ENCODE measurements at regions not wholly inside any gene's neighbourhood (a gene's known extent, or its start where the extent isn't known, plus 50 kb on each side); places are given as distances from the start of the nearest gene placed in this dataset.

DNA sequence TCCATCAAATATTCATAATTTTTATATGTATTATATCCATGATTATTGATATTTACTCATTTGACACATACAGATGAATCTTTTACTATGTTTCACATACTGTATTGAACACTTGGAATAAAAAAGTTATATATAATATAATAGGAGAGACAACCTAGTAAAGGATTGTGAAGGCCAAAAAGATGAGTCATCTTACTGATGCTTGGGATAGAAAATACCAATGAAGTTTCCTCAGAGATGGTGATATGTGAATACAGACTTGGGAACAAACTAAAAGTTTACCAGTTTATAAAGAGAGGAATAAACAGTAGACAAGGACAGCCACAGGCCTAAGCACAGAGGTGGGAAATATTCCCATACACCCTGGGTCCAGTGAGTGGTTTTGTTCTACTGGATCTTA lies 743.9 kb upstream of the FLRT2 start:
- Mint-ChIP-seq H3K9me3 (peaks cover 2 to 5% of the 10 kb centered on the region in 2 donors), H3K36me3 (ENCODE audit: insufficient read depth in 2 of 2) (no peaks in the 10 kb centered on the region), H3K27me3 (ENCODE audit: low read depth) (no peaks in the 10 kb centered on the region), H3K4me1 (ENCODE audit: low read depth) (no peaks in the 10 kb centered on the region), H3K27ac (no peak overlapping the region), H3K4me3 (no peak overlapping the region)
- DNase-seq, result no peak
- no peak for ATAC-seq (replicated peaks in 1 of 2)

DNA sequence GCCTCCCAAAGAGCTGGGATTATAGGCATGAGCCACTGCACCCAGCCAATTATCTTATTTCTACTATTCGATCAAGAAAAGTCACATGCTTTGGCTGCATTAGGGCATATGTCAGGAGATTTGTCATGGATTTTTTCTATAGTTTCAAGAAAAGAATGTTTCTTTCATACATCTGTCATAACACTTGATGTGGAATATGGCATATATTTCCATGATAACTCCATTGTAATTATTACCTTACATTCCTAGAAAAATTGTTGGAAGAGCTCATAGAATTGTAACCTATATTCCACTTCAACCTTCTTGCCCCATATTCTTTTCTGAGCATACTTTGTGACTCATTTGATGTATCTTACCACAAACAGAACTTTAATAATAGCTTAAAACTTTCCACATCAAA lies 740.9 kb upstream of the FLRT2 start:
- DNase-seq, result no peak
- ATAC-seq (replicated peaks in 1 of 2), result no peak

DNA sequence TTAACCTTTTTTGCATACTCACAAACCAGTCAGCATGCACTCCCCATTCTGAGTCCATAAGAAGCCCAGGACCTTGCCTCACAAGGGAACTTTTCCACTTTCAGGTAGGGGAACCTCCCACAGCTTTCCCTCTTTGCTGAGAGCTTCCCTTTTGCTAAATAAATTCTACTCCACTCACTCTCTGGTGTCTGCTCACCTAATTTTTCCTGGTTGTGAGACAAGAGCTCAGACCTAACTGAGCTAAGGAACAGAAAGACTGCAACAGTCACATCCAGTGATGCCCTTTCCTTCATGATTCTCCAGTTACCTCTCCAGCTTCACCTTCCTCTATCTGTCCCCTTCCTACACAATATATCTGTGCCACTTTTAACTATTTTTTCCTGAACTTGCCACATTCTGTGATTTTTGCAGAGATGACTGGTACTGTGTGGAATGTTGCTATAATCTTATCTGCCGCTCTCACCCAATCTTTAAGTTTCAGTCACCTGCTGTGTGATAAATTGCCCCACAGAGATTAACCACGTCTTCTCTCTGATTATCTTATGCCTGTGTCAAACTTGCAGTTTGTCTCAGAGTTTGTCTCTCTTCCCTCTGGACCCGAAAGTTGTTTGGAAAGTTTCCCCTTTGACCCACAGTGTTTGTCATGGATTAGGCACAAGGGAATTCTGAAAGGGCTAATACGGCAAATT lies 737.1 kb upstream of the FLRT2 start:
- no peak for DNase-seq
- no peak overlapping the region for H3K27ac Mint-ChIP-seq
- H3K4me3 Mint-ChIP-seq, result no peak overlapping the region
- peaks cover 7 to 9% of the 10 kb centered on the region in 2 donors for H3K9me3 Mint-ChIP-seq
- H3K4me1 Mint-ChIP-seq (ENCODE audit: low read depth), result no peaks in the 10 kb centered on the region
- no peaks in the 10 kb centered on the region for H3K27me3 Mint-ChIP-seq (ENCODE audit: low read depth)
- no peak for ATAC-seq (replicated peaks in 1 of 2)
- no peaks in the 10 kb centered on the region for H3K36me3 Mint-ChIP-seq (ENCODE audit: insufficient read depth in 2 of 2)

More for the DNA sequence above, 740.9 kb upstream of the FLRT2 start:
- Mint-ChIP-seq H3K36me3 (ENCODE audit: insufficient read depth in 2 of 2) (no peaks in the 10 kb centered on the region), H3K27me3 (ENCODE audit: low read depth) (no peaks in the 10 kb centered on the region), H3K4me3 (no peak overlapping the region), H3K27ac (no peak overlapping the region), H3K9me3 (peaks cover 4 to 7% of the 10 kb centered on the region in 2 donors), H3K4me1 (ENCODE audit: low read depth) (no peaks in the 10 kb centered on the region)

DNA sequence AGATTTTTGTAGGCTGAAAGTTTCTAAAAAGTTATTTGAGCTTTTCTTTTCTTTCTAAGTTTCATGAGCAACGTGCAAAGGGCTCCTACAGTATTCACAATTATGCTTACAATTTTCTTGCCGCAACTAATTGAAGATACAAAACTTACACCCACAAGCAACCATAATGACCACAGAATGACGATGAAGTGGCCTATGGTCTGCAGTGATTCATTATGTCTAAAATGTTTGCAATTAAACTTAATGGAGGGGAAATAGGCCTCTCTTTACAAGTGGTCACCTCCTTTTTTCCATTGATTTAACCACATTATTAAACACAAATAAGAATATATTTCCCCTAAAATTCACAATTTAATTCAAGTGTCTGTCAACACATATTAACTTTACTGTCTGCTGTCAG lies 732.6 kb upstream of the FLRT2 start:
- Mint-ChIP-seq H3K36me3 (ENCODE audit: insufficient read depth in 2 of 2) (no peaks in the 10 kb centered on the region), H3K27me3 (ENCODE audit: low read depth) (no peaks in the 10 kb centered on the region), H3K4me3 (no peak overlapping the region), H3K4me1 (ENCODE audit: low read depth) (no peaks in the 10 kb centered on the region), H3K9me3 (peaks cover 4 to 9% of the 10 kb centered on the region in 2 donors), H3K27ac (no peak overlapping the region)
- DNase-seq, result no peak
- ATAC-seq (replicated peaks in 1 of 2), result no peak

DNA sequence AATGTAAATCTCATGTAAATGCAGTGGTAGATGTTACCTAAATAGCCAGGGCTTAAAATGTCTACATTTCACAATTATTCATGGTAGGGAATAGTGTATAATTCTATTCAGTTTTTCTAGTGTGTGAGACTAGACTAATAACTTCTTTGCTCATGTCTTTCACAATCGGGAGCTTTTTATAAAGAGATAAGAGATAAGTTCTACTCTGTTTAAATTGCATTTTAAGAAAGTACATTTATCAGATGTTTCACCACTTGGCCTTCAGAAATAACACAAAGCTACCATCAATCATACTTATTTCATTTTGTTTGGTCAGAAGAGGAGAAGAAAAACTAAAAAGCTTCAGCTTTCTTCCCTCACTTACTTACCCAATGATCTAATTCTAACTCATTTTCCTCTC lies 725.5 kb upstream of the FLRT2 start:
- Mint-ChIP-seq H3K27ac (no peak overlapping the region), H3K9me3 (peaks cover 3 to 4% of the 10 kb centered on the region in 2 donors), H3K36me3 (ENCODE audit: insufficient read depth in 2 of 2) (peaks cover 0 to 2% of the 10 kb centered on the region in 2 donors), H3K27me3 (ENCODE audit: low read depth) (no peaks in the 10 kb centered on the region), H3K4me1 (ENCODE audit: low read depth) (no peaks in the 10 kb centered on the region), H3K4me3 (no peak overlapping the region)
- DNase-seq (no peak), ATAC-seq (replicated peaks in 1 of 2) (no peak)

DNA sequence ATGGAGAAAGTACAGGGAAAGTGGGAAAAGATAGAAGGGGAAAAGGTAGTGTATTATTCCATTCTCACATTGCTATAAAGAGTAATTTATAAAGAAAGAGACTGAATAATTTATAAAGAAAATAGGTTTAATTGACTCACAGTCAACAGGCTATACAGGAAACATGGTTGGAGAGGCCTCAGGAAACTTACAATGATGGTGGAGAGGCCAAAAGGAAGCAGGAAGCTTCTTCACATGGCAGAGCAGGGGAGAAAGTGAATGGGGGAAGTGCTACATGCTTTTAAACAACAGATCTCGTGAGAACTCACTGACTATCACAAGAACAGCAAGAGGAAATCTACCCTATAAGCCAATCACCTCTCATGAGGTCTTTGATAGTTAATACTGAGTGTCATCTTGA lies 725.0 kb upstream of the FLRT2 start:
- Mint-ChIP-seq H3K27me3 (ENCODE audit: low read depth) (no peaks in the 10 kb centered on the region), H3K27ac (no peak overlapping the region), H3K36me3 (ENCODE audit: insufficient read depth in 2 of 2) (peaks cover 0 to 2% of the 10 kb centered on the region in 2 donors), H3K9me3 (peaks cover 3 to 6% of the 10 kb centered on the region in 2 donors), H3K4me1 (ENCODE audit: low read depth) (no peaks in the 10 kb centered on the region), H3K4me3 (no peak overlapping the region)
- no peak for ATAC-seq (replicated peaks in 1 of 2)
- DNase-seq, result no peak

DNA sequence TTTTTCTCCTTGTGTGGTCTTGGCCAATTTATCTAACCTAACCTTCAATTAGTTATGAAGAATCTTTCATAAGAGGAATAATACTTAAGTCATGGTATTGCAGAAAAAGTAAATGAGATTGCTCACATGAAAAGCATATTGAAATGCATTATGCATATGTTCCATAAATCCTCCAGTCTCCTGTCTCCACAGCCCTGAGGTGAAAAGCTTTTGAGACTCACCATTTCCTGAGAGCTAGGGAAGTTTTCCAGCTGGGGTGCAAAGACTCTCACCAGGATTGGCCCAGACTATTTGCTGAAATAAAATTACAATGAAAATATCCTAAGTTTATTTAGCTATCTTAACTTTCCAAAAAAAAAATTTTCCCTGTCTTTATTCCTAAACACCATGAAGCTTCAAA lies 723.8 kb upstream of the FLRT2 start:
- Mint-ChIP-seq H3K9me3 (peaks cover 5 to 11% of the 10 kb centered on the region in 2 donors), H3K36me3 (ENCODE audit: insufficient read depth in 2 of 2) (peaks cover 0 to 2% of the 10 kb centered on the region in 2 donors), H3K4me3 (no peak overlapping the region), H3K4me1 (ENCODE audit: low read depth) (no peaks in the 10 kb centered on the region), H3K27ac (no peak overlapping the region), H3K27me3 (ENCODE audit: low read depth) (no peaks in the 10 kb centered on the region)
- DNase-seq, result no peak
- ATAC-seq (replicated peaks in 1 of 2), result no peak

DNA sequence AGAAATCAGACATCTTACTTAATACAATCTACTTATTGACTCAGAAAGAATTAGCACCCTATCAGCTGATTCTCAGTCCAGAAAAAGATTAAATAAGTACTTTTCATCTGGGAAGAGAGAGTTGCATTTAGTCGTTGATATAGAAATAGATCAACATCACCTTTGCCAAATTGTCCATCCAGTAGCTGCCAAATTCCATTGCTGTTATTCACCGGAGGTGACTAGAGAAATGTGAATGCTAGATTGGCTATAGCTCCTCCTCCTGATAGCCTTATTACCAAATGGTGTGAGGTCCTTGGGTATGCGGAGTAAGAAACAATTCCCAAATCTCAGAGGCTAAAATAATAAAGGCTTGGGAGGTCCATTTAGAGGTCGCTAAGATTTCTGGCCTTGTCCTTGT lies 723.3 kb upstream of the FLRT2 start:
- Mint-ChIP-seq H3K4me1 (ENCODE audit: low read depth) (no peaks in the 10 kb centered on the region), H3K36me3 (ENCODE audit: insufficient read depth in 2 of 2) (peaks cover 0 to 2% of the 10 kb centered on the region in 2 donors), H3K27ac (no peak overlapping the region), H3K4me3 (no peak overlapping the region), H3K27me3 (ENCODE audit: low read depth) (no peaks in the 10 kb centered on the region), H3K9me3 (peaks cover 5 to 11% of the 10 kb centered on the region in 2 donors)
- DNase-seq, result no peak
- ATAC-seq (replicated peaks in 1 of 2), result no peak

DNA sequence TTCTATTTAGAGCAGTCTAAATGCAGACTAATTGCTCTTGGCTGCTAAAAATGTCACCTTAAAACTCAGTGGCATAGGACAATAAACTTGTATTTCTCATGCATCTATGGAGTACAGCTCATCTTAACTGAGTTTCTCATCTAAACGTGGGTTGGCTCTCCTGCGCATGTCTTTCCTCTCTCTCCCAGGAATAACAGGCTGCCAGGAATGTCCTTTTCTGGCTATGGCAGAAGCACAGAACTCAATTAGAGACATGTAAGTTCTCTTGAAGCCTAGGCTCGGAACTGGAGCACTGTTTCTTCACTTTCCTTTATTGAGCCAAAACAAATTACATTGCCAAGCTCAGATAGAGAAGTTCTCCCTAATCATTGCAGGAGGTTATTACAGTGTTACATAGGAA lies 722.3 kb upstream of the FLRT2 start:
- Mint-ChIP-seq H3K4me3 (no peak overlapping the region), H3K27me3 (ENCODE audit: low read depth) (no peaks in the 10 kb centered on the region), H3K27ac (no peak overlapping the region), H3K9me3 (peaks cover 4 to 9% of the 10 kb centered on the region in 2 donors), H3K4me1 (ENCODE audit: low read depth) (no peaks in the 10 kb centered on the region), H3K36me3 (ENCODE audit: insufficient read depth in 2 of 2) (peaks cover 0 to 2% of the 10 kb centered on the region in 2 donors)
- no peak for DNase-seq
- no peak for ATAC-seq (replicated peaks in 1 of 2)

DNA sequence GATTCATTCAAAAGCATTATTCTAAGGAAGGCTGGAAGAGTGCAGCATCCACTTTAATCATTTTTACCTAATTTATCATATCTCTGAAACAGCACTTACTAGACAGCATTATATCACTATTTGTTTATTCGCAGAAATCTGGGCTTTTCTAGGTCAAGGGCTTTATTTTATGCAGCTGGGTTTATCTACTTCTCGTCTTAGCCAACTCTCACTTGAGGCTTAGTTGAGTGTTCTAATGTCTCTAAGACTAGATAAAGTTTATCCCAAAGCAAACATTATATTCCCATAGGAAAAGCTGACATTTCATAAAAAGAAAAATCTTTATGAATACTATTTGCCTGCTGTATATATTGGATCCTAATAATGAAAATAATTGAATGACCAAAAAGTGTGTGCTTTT lies 720.8 kb upstream of the FLRT2 start:
- Mint-ChIP-seq H3K4me3 (no peak overlapping the region), H3K27ac (no peak overlapping the region), H3K36me3 (ENCODE audit: insufficient read depth in 2 of 2) (peaks cover 0 to 2% of the 10 kb centered on the region in 2 donors), H3K27me3 (ENCODE audit: low read depth) (no peaks in the 10 kb centered on the region), H3K4me1 (ENCODE audit: low read depth) (no peaks in the 10 kb centered on the region), H3K9me3 (peaks cover 2 to 7% of the 10 kb centered on the region in 2 donors)
- ATAC-seq (replicated peaks in 1 of 2) (no peak), DNase-seq (no peak)

DNA sequence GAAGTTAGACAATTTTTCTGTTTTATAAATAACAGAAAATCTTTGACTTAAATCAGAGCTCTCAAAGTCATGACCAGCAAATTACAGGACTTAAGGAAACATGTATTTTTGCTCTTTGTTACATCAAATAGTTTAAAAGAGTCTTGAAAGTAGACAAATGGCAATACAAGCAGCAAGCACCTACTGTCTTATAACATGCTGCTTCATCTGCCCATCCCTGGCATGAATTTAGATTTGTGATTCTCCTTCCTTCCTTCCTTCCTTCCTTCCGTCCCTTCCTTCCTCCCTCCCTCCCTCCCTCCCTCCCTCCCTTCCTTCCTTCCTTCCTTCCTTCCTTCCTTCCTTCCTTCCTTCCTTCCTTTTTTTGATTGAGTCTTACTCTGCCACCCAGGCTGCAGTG lies 715.6 kb upstream of the FLRT2 start:
- no peaks in the 10 kb centered on the region for H3K27me3 Mint-ChIP-seq (ENCODE audit: low read depth)
- ATAC-seq (replicated peaks in 1 of 2), result no peak

DNA sequence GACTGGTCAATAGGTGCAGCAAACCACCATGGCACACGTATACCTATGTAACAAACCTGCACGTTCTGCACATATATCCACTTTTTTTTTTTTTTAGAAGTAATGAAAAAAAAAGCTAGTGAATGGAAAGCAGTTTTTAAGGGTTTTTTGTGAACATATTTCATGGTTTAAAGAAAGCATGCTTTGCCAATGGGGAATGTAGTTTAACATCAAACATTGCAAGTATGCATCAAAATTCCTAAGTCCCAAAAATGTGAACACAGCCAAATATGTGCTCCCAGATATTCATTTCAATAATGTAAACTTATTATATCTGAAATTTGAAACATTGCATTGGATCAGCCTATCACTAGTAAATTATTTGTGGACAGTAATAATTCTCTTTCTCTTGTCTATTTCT lies 710.4 kb upstream of the FLRT2 start:
- Mint-ChIP-seq H3K4me1 (ENCODE audit: low read depth) (no peaks in the 10 kb centered on the region), H3K27me3 (ENCODE audit: low read depth) (no peaks in the 10 kb centered on the region), H3K4me3 (no peak overlapping the region), H3K27ac (no peak overlapping the region), H3K9me3 (peaks cover 12 to 17% of the 10 kb centered on the region in 2 donors), H3K36me3 (ENCODE audit: insufficient read depth in 2 of 2) (no peaks in the 10 kb centered on the region)
- DNase-seq (no peak), ATAC-seq (replicated peaks in 1 of 2) (no peak)

More for the DNA sequence above, 715.6 kb upstream of the FLRT2 start:
- no peaks in the 10 kb centered on the region for H3K36me3 Mint-ChIP-seq (ENCODE audit: insufficient read depth in 2 of 2)
- no peaks in the 10 kb centered on the region for H3K4me1 Mint-ChIP-seq (ENCODE audit: low read depth)
- no peak for DNase-seq
- no peak overlapping the region for H3K4me3 Mint-ChIP-seq
- peaks cover 11 to 16% of the 10 kb centered on the region in 2 donors for H3K9me3 Mint-ChIP-seq
- no peak overlapping the region for H3K27ac Mint-ChIP-seq

DNA sequence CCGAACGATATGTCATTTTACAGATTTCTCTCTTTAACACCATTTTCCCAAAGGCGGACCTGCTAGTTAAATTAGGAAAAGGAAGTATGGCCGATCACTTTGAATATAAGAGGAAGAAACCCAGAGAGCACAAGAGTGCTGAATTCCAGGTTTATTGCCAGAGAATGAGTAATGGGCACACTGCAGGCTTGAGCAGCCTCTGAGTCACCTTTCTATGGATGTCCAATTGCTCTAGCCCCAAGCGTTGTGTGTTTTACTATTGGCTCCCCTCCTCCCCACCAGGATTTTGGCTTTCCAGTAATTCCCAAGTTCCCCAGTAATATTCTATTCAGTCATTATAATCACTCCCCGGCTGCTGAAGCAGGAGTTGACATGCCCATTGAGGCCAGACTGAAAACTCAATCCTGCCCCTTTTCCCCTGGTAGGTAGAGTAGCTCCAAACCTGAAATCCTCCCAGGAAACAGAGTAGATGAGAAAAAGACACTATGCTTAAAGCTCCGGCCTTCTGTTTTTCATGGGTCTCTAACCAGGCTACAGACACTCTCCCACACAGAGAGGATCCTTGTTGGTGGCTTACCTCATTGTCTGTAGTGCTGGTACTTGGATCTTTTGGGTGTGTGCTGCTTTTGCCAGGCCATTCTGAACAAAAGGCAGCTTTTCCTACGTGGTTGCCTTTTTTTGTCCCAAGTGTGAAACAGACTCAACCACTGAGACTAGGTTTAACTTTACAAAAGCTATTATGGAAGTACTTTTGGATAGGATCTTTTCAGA lies 704.3 kb upstream of the FLRT2 start:
- no peak overlapping the region for H3K27ac Mint-ChIP-seq
- peaks cover 0 to 2% of the 10 kb centered on the region in 2 donors for H3K36me3 Mint-ChIP-seq (ENCODE audit: insufficient read depth in 2 of 2)
- no peaks in the 10 kb centered on the region for H3K27me3 Mint-ChIP-seq (ENCODE audit: low read depth)
- H3K9me3 Mint-ChIP-seq, result peaks cover 10 to 14% of the 10 kb centered on the region in 2 donors
- H3K4me1 Mint-ChIP-seq (ENCODE audit: low read depth), result no peaks in the 10 kb centered on the region
- no peak for ATAC-seq (replicated peaks in 1 of 2)
- no peak overlapping the region for H3K4me3 Mint-ChIP-seq
- DNase-seq, result no peak

All from activated T-cell treated with anti-CD3 and anti-CD28 coated beads, Interleukin-2, amount 50 U/mL, for 72 hours (primary cell).